ENCODE measurements at regions not wholly inside any gene's neighbourhood (a gene's known extent, or its start where the extent isn't known, plus 50 kb on each side); places are given as distances from the start of the nearest gene placed in this dataset.

- H3K9me3 ChIP-seq (ENCODE audit: control insufficient read depth, low read length): no peaks in the 10 kb centered on the region
- WGBS, 2 experiments (ENCODE audit: insufficient coverage in 2 of 2): no CpG with 5 or more reads among the region's 3 CpGs
- H3K4me1 ChIP-seq (ENCODE audit: control insufficient read depth, insufficient read depth, low read length, poor library complexity, severe bottlenecking): no peaks in the 10 kb centered on the region
- no peaks in the 10 kb centered on the region for H3K36me3 ChIP-seq (ENCODE audit: control insufficient read depth, insufficient read depth, low read length)
- H3K27ac ChIP-seq (ENCODE audit: low read depth, low read length, severe bottlenecking): no peak overlapping the region
- H3K4me3 ChIP-seq (ENCODE audit: extremely low read depth, insufficient read depth, low read length, poor library complexity, severe bottlenecking): no peak overlapping the region
Measured at GRCh38 chr3:147755310-147755709, 346.1 kb downstream of the ZIC1 start.

- Histone ChIP-seq H3K4me1 (ENCODE audit: control insufficient read depth, insufficient read depth, low read length, poor library complexity, severe bottlenecking) (no peaks in the 10 kb centered on the region), H3K27ac (ENCODE audit: low read depth, low read length, severe bottlenecking) (no peak overlapping the region), H3K9me3 (ENCODE audit: control insufficient read depth, low read length) (no peaks in the 10 kb centered on the region), H3K36me3 (ENCODE audit: control insufficient read depth, insufficient read depth, low read length) (no peaks in the 10 kb centered on the region), H3K4me3 (ENCODE audit: extremely low read depth, insufficient read depth, low read length, poor library complexity, severe bottlenecking) (no peak overlapping the region)
- 90 to 97% methylated on average over 3 of the region's 3 CpGs for WGBS, 2 experiments (ENCODE audit: insufficient coverage in 2 of 2)
Measured at GRCh38 chr3:147756476-147756875, 347.3 kb downstream of the ZIC1 start.

- H3K27ac ChIP-seq (ENCODE audit: low read depth, low read length, severe bottlenecking): no peak overlapping the region
Measured at GRCh38 chr3:147757866-147758265, 348.7 kb downstream of the ZIC1 start.

GRCh38 chr3:147758771-147759170 lies 349.6 kb downstream of the ZIC1 start:
- no peaks in the 10 kb centered on the region for H3K9me3 ChIP-seq (ENCODE audit: control insufficient read depth, low read length)
- H3K27ac ChIP-seq (ENCODE audit: low read depth, low read length, severe bottlenecking): no peak overlapping the region
- no CpG with 5 or more reads among the region's 2 CpGs for WGBS, 2 experiments (ENCODE audit: insufficient coverage in 2 of 2)
- H3K4me3 ChIP-seq (ENCODE audit: extremely low read depth, insufficient read depth, low read length, poor library complexity, severe bottlenecking): no peak overlapping the region
- no peaks in the 10 kb centered on the region for H3K36me3 ChIP-seq (ENCODE audit: control insufficient read depth, insufficient read depth, low read length)
- no peaks in the 10 kb centered on the region for H3K4me1 ChIP-seq (ENCODE audit: control insufficient read depth, insufficient read depth, low read length, poor library complexity, severe bottlenecking)

More at GRCh38 chr3:147757866-147758265, 348.7 kb downstream of the ZIC1 start:
- Histone ChIP-seq H3K9me3 (ENCODE audit: control insufficient read depth, low read length) (no peaks in the 10 kb centered on the region), H3K4me3 (ENCODE audit: extremely low read depth, insufficient read depth, low read length, poor library complexity, severe bottlenecking) (no peak overlapping the region), H3K36me3 (ENCODE audit: control insufficient read depth, insufficient read depth, low read length) (no peaks in the 10 kb centered on the region), H3K4me1 (ENCODE audit: control insufficient read depth, insufficient read depth, low read length, poor library complexity, severe bottlenecking) (no peaks in the 10 kb centered on the region)
- no CpG with 5 or more reads among the region's 3 CpGs for WGBS, 2 experiments (ENCODE audit: insufficient coverage in 2 of 2)

GRCh38 chr3:147760085-147760484 lies 350.9 kb downstream of the ZIC1 start:
- Histone ChIP-seq H3K27ac (ENCODE audit: low read depth, low read length, severe bottlenecking) (no peak overlapping the region), H3K4me3 (ENCODE audit: extremely low read depth, insufficient read depth, low read length, poor library complexity, severe bottlenecking) (no peak overlapping the region)
- no CpG with 5 or more reads among the region's 1 CpG for WGBS, 2 experiments (ENCODE audit: insufficient coverage in 2 of 2)

GRCh38 chr3:147760941-147761340 lies 351.8 kb downstream of the ZIC1 start:
- Histone ChIP-seq H3K27ac (ENCODE audit: low read depth, low read length, severe bottlenecking) (no peak overlapping the region), H3K4me1 (ENCODE audit: control insufficient read depth, insufficient read depth, low read length, poor library complexity, severe bottlenecking) (no peaks in the 10 kb centered on the region), H3K36me3 (ENCODE audit: control insufficient read depth, insufficient read depth, low read length) (no peaks in the 10 kb centered on the region), H3K4me3 (ENCODE audit: extremely low read depth, insufficient read depth, low read length, poor library complexity, severe bottlenecking) (no peak overlapping the region), H3K9me3 (ENCODE audit: control insufficient read depth, low read length) (no peaks in the 10 kb centered on the region)
- WGBS, 2 experiments (ENCODE audit: insufficient coverage in 2 of 2): 75% methylated on average over 1 of the region's 2 CpGs; no CpG with 5 or more reads in 1 of the 2 experiments

More at GRCh38 chr3:147760085-147760484, 350.9 kb downstream of the ZIC1 start:
- Histone ChIP-seq H3K9me3 (ENCODE audit: control insufficient read depth, low read length) (no peaks in the 10 kb centered on the region), H3K36me3 (ENCODE audit: control insufficient read depth, insufficient read depth, low read length) (no peaks in the 10 kb centered on the region), H3K4me1 (ENCODE audit: control insufficient read depth, insufficient read depth, low read length, poor library complexity, severe bottlenecking) (no peaks in the 10 kb centered on the region)

GRCh38 chr3:147773116-147773630 lies 364.0 kb downstream of the ZIC1 start:
- Histone ChIP-seq H3K36me3 (ENCODE audit: control insufficient read depth, insufficient read depth, low read length) (no peaks in the 10 kb centered on the region), H3K27ac (ENCODE audit: low read depth, low read length, severe bottlenecking) (no peak overlapping the region), H3K4me3 (ENCODE audit: extremely low read depth, insufficient read depth, low read length, poor library complexity, severe bottlenecking) (no peak overlapping the region), H3K9me3 (ENCODE audit: control insufficient read depth, low read length) (no peaks in the 10 kb centered on the region), H3K4me1 (ENCODE audit: control insufficient read depth, insufficient read depth, low read length, poor library complexity, severe bottlenecking) (no peaks in the 10 kb centered on the region)
- no CpG with 5 or more reads among the region's 2 CpGs for WGBS, 2 experiments (ENCODE audit: insufficient coverage in 2 of 2)

- Histone ChIP-seq H3K4me3 (ENCODE audit: extremely low read depth, insufficient read depth, low read length, poor library complexity, severe bottlenecking) (no peak overlapping the region), H3K36me3 (ENCODE audit: control insufficient read depth, insufficient read depth, low read length) (no peaks in the 10 kb centered on the region), H3K9me3 (ENCODE audit: control insufficient read depth, low read length) (no peaks in the 10 kb centered on the region), H3K27ac (ENCODE audit: low read depth, low read length, severe bottlenecking) (no peak overlapping the region), H3K4me1 (ENCODE audit: control insufficient read depth, insufficient read depth, low read length, poor library complexity, severe bottlenecking) (no peaks in the 10 kb centered on the region)
- WGBS, 2 experiments (ENCODE audit: insufficient coverage in 2 of 2): 80 to 88% methylated on average over 1 of the region's 2 CpGs
Measured at GRCh38 chr3:147775411-147775810, 366.2 kb downstream of the ZIC1 start.

GRCh38 chr3:147775816-147776530 lies 366.8 kb downstream of the ZIC1 start:
- H3K27ac ChIP-seq (ENCODE audit: low read depth, low read length, severe bottlenecking): no peak overlapping the region
- H3K4me3 ChIP-seq (ENCODE audit: extremely low read depth, insufficient read depth, low read length, poor library complexity, severe bottlenecking): no peak overlapping the region
- no peaks in the 10 kb centered on the region for H3K36me3 ChIP-seq (ENCODE audit: control insufficient read depth, insufficient read depth, low read length)
- no peaks in the 10 kb centered on the region for H3K4me1 ChIP-seq (ENCODE audit: control insufficient read depth, insufficient read depth, low read length, poor library complexity, severe bottlenecking)
- H3K9me3 ChIP-seq (ENCODE audit: control insufficient read depth, low read length): no peaks in the 10 kb centered on the region
- WGBS, 2 experiments (ENCODE audit: insufficient coverage in 2 of 2): 73 to 91% methylated on average over 2 to 3 of the region's 4 CpGs

- H3K27ac ChIP-seq (ENCODE audit: low read depth, low read length, severe bottlenecking): no peak overlapping the region
- H3K4me1 ChIP-seq (ENCODE audit: control insufficient read depth, insufficient read depth, low read length, poor library complexity, severe bottlenecking): no peaks in the 10 kb centered on the region
- no peak overlapping the region for H3K4me3 ChIP-seq (ENCODE audit: extremely low read depth, insufficient read depth, low read length, poor library complexity, severe bottlenecking)
- no peaks in the 10 kb centered on the region for H3K36me3 ChIP-seq (ENCODE audit: control insufficient read depth, insufficient read depth, low read length)
- 86% methylated on average over 1 of the region's 2 CpGs; no CpG with 5 or more reads in 1 of the 2 experiments for WGBS, 2 experiments (ENCODE audit: insufficient coverage in 2 of 2)
- no peaks in the 10 kb centered on the region for H3K9me3 ChIP-seq (ENCODE audit: control insufficient read depth, low read length)
Measured at GRCh38 chr3:147793841-147794240, 384.7 kb downstream of the ZIC1 start.

GRCh38 chr3:147794596-147794995 lies 385.4 kb downstream of the ZIC1 start:
- Histone ChIP-seq H3K27ac (ENCODE audit: low read depth, low read length, severe bottlenecking) (no peak overlapping the region), H3K36me3 (ENCODE audit: control insufficient read depth, insufficient read depth, low read length) (no peaks in the 10 kb centered on the region), H3K4me1 (ENCODE audit: control insufficient read depth, insufficient read depth, low read length, poor library complexity, severe bottlenecking) (no peaks in the 10 kb centered on the region), H3K4me3 (ENCODE audit: extremely low read depth, insufficient read depth, low read length, poor library complexity, severe bottlenecking) (no peak overlapping the region), H3K9me3 (ENCODE audit: control insufficient read depth, low read length) (no peaks in the 10 kb centered on the region)
- 90 to 100% methylated on average over 1 to 3 of the region's 3 CpGs for WGBS, 2 experiments (ENCODE audit: insufficient coverage in 2 of 2)

Data from mesodermal cell (in vitro differentiated cells).